GM03348 (cell line): ENCODE measurements at regions not wholly inside any gene's neighbourhood (a gene's known extent, or its start where the extent isn't known, plus 50 kb on each side); places are given as distances from the start of the nearest gene placed in this dataset.
A peak's percentile ranks its signal among the peaks of the same experiment; 100 is the strongest.
"Not testable (repeated sequence)": the region's sequence is repeated elsewhere in the genome, so short reads cannot be mapped to it uniquely, and the experiment has no call there.

Source experiments
- DNase-seq: peaks from one replicate; pipeline ENCODE4 v3.0.0; 2012; ENCODE audit warnings: low spot score

- DNase-seq, result peak; percentile 19
Observed at GRCh38 chr13:50229960-50230661, 214.9 kb downstream of the KCNRG start.

GRCh38 chr13:50230662-50230978 lies 215.4 kb downstream of the KCNRG start:
- no peak for DNase-seq

- DNase-seq, result not testable (repeated sequence)
Observed at GRCh38 chr13:50233574-50233973, 218.3 kb downstream of the KCNRG start.

- no peak for DNase-seq
Observed at GRCh38 chr13:50235604-50236342, 220.5 kb downstream of the KCNRG start.

- DNase-seq, result no peak
Observed at GRCh38 chr13:50236898-50237318, 221.7 kb downstream of the KCNRG start.

GRCh38 chr13:50238922-50239321 lies 223.7 kb downstream of the KCNRG start:
- no peak for DNase-seq

GRCh38 chr13:50241479-50241878 lies 226.2 kb downstream of the KCNRG start:
- DNase-seq, result no peak

- DNase-seq, result no peak
Observed at GRCh38 chr13:50243931-50244330, 228.7 kb downstream of the KCNRG start.

- DNase-seq, result no peak
Observed at GRCh38 chr13:50244355-50244712, 229.1 kb downstream of the KCNRG start.

GRCh38 chr13:50244713-50245574 lies 229.7 kb downstream of the KCNRG start:
- DNase-seq, result peak; percentile 80

- no peak for DNase-seq
Observed at GRCh38 chr13:50247223-50247622, 232.0 kb downstream of the KCNRG start.

- no peak for DNase-seq
Observed at GRCh38 chr13:50248516-50249143, 233.4 kb downstream of the KCNRG start.

- DNase-seq, result no peak
Observed at GRCh38 chr13:50249144-50249521, 233.9 kb downstream of the KCNRG start.

- no peak for DNase-seq
Observed at GRCh38 chr13:50250401-50250800, 235.2 kb downstream of the KCNRG start.

GRCh38 chr13:50255639-50256038 lies 240.4 kb downstream of the KCNRG start:
- DNase-seq, result peak; percentile 6

- not testable (repeated sequence) for DNase-seq
Observed at GRCh38 chr13:50256536-50257321, 241.5 kb downstream of the KCNRG start.

GRCh38 chr13:50257646-50258045 lies 242.4 kb downstream of the KCNRG start:
- no peak for DNase-seq

GRCh38 chr13:50261130-50261901 lies 246.1 kb downstream of the KCNRG start:
- no peak for DNase-seq

GRCh38 chr13:50267066-50267465 lies 251.8 kb downstream of the KCNRG start:
- no peak for DNase-seq

- no peak for DNase-seq
Observed at GRCh38 chr13:50267917-50268316, 252.7 kb downstream of the KCNRG start.

GRCh38 chr13:50268500-50268899 lies 253.3 kb downstream of the KCNRG start:
- DNase-seq, result peak; percentile 24
